M059J (cell line): ENCODE measurements at regions not wholly inside any gene's neighbourhood (a gene's known extent, or its start where the extent isn't known, plus 50 kb on each side); places are given as distances from the start of the nearest gene placed in this dataset.

Experiments
- DNase-seq: peaks from one replicate; pipeline ENCODE4 v3.0.0-alpha.2; 2012; ENCODE audit warnings: low read depth

DNA sequence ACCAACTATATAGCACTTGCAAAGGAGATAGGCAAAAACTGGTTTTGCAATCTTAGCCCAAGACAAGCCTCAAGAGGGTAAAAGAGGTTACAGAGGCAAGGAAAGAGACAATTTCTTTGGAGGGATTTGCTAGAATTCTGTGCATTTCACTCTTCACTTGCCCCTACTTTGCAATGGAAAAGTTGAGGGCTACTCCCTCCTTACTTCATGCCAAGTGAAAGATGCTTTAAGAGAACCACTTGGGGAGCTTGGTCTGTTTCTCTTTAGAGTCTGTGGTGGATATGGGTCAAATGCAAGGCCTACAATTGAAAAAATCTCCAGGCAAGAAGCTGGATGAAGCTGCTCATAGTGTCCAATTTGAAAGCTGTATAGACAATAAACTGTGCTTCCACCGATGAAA lies 167.7 kb upstream of the DIO2 start:
- no peak for DNase-seq

- DNase-seq: peak; percentile 40
Observed at GRCh38 chr14:80378084-80378690, 166.9 kb upstream of the DIO2 start.

- no peak for DNase-seq
Observed at GRCh38 chr14:80364816-80365215, 153.5 kb upstream of the DIO2 start.

GRCh38 chr14:80364274-80364673 lies 153.0 kb upstream of the DIO2 start:
- DNase-seq: peak; percentile 55

DNA sequence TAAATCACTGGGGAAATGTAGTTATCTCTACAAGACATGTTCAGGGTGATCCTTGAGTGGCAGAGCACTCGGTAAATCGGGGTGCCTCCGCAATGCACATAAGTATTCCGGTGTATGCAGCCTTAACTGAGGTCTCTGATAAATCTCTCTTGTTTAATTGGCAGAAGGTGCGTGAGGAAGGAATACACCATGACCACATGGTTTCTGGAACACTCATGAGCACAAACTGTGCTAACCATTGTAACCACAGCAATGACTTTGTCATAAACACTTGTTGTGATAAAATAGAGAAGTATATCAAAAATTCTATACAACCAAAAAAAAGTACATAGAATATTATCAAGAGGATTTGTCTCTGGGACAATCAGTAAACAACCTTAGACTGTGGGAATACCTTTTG lies 146.8 kb upstream of the DIO2 start:
- DNase-seq: no peak

DNA sequence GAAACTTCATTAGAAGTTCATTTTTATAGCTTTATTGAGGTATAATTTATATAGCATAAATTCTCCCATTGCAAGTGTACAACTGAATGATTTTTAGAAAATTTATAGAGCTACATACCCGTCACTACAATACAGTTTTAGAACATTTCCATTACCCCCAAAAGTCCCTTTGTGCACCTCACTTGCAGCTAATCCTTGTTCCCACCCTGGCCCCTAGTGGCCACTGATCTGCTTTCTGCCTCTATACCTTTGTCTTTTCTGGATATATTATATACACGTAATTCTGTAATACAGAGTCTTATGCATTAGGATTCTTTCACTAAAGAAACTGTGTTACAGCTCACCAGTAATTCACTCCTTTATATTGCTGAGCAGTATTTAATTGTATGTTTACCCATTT lies 145.1 kb upstream of the DIO2 start:
- peak; percentile 22 for DNase-seq

DNA sequence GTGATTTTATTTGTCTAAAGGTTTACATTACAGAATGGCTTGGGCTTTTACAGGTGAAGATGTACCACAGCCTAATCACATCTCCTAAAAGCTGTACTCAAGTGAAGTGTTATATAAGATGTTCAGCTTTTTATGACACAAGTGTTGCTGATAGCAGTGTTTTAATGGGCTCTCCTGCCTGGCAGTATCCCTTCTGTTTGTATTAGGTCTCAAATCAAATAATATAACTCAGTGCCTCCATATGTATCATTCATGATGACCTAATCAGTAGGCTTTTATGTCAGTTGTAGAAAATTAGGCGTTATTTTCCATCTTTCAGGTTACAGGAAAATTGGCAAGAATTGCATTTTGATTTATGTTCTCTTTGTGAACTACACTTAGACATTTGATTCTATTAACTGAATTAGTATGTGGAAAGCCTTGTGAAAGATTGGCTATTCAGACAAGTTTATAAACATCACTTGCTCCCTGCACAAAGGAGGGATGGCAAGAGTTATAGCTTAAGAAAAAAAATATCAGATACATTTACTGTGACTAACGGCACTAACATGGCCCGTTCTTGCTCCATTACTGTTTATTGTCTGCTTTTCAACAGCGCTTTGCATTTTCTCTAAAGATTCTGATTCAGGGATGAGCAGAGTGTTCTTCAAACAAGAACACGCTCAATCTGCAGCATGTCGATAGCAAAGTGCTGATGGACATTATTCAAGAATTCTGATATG lies 143.7 kb upstream of the DIO2 start:
- no peak for DNase-seq

GRCh38 chr14:80352471-80352870 lies 141.2 kb upstream of the DIO2 start:
- no peak for DNase-seq

DNA sequence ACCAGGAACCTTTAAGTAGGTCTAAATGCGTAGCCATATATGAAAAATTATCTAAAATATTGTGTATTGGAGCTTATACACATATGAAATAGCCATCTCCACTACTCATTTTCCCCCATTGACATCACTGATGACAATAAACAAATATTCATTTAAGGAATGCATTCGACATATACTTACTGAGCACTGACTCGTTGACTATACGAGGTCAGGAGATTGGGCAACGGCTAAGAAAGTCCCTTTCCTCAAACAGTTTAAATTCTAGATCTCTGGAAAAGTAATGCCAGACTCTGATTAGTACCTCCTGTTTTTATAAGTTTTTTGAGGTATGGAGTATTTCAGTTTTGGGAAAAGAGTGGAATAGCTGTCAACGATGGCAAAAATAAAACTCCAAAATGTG lies 139.4 kb upstream of the DIO2 start:
- DNase-seq: no peak

DNA sequence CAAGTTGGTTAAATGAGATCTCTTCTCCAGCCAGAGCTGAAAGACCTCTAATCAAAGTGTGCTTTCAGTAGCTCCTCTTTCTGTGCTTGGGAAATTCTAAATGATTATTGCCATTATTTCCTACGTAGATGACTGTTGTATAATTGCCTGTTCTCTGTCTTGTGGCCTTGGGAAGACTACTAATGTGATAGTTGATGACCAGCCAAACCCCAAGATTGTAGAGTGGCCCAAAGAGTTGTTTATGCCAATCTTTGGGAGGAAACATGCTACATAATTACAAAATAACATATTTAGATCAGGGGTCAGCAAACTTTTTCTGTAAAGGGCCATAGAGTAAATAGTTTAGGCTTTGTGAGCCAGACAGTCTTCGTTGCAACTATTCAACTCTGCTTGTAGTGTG lies 135.1 kb upstream of the DIO2 start:
- peak; percentile 27 for DNase-seq

DNA sequence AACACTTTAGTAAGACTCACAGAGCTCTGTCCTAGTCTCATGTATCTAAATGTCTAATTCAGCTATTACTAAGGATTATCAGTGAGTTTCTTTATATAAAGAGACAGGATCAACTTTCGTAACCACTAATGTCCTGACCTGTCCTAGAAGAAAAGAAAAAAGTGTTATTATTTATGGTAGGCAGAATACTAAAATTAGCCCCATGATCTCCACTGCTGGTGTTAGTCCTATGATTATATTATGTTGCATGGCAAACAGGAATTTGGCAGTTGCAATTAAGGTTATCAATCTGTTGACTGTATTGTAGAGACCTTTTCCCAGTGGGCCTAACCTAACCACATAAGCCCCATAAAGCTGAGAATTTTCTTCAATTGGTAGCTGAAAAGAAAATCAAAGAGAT lies 132.9 kb upstream of the DIO2 start:
- DNase-seq: no peak

GRCh38 chr14:80336608-80337106 lies 125.4 kb upstream of the DIO2 start:
- DNase-seq: peak; percentile 31

- no peak for DNase-seq
Observed at GRCh38 chr14:80325688-80326087, 114.4 kb upstream of the DIO2 start.

- no peak for DNase-seq
Observed at GRCh38 chr14:80325112-80325511, 113.8 kb upstream of the DIO2 start.

- no peak for DNase-seq
Observed at GRCh38 chr14:80324649-80325048, 113.3 kb upstream of the DIO2 start.

DNA sequence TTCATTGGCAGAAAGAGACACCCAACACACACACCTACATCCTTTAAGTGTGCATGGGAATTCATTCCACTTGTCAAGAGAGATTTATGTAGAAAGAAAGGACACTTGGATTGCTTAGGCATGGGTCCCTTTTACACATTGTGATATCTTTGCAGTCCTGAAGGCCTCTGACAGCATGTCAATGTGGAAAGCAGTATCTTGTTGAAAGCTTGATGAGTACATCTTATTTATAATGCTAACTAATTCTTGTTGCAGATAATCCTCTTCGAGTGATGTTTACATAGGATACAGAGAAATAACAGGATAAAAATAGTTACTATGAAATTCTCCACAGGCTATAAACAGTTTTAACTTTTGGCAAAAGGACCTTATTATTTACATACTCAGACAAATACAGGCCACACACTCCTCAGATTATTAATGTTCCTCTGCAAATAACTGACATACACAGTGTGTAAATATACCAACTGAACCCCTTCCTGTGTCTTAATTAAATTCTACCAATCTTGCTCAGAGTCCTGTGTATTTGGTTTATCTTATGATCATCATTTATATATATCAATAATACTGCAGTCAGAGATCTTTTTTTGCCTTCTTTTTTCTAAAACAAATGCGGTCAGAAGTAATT lies 111.8 kb upstream of the DIO2 start:
- DNase-seq: no peak

- no peak for DNase-seq
Observed at GRCh38 chr14:80316441-80316840, 105.1 kb upstream of the DIO2 start.

- peak; percentile 55 for DNase-seq
Observed at GRCh38 chr14:80315681-80316080, 104.4 kb upstream of the DIO2 start.

GRCh38 chr14:80313806-80314205 lies 102.5 kb upstream of the DIO2 start:
- DNase-seq: no peak

- peak; percentile 12 for DNase-seq
Observed at GRCh38 chr14:80310938-80311750, 99.8 kb upstream of the DIO2 start.

- DNase-seq: no peak
Observed at GRCh38 chr14:80304125-80304766, 92.9 kb upstream of the DIO2 start.

- DNase-seq: no peak
Observed at GRCh38 chr14:80300351-80300750, 89.0 kb upstream of the DIO2 start.
